Mucosa of stomach (tissue), 1 donor: ENCODE measurements at regions not wholly inside any gene's neighbourhood (a gene's known extent, or its start where the extent isn't known, plus 50 kb on each side); places are given as distances from the start of the nearest gene placed in this dataset.

Experiments
- H3K27me3 ChIP-seq: one replicate; pipeline ENCODE4 v1.7.0; 2013; ENCODE audit warnings: mild to moderate bottlenecking, low read length; ENCODE audit not compliant: control insufficient read depth, insufficient read depth
- H3K36me3 ChIP-seq: one replicate; pipeline ENCODE4 v1.7.0; 2013; ENCODE audit warnings: low read length; ENCODE audit not compliant: control insufficient read depth, insufficient read depth
- H3K4me1 ChIP-seq: one replicate; pipeline ENCODE4 v1.7.0; 2013; ENCODE audit warnings: mild to moderate bottlenecking, low read length; ENCODE audit not compliant: control insufficient read depth, insufficient read depth
- H3K4me3 ChIP-seq: one replicate; pipeline ENCODE4 v1.7.0; 2013; ENCODE audit warnings: low read length
- H3K9ac ChIP-seq: one replicate; pipeline ENCODE4 v1.7.0; 2013; ENCODE audit warnings: mild to moderate bottlenecking, low read length, moderate library complexity
- H3K9me3 ChIP-seq: one replicate; pipeline ENCODE4 v1.7.0; 2013; ENCODE audit warnings: mild to moderate bottlenecking, low read length, moderate library complexity; ENCODE audit not compliant: control insufficient read depth
- donor health status: Pancreatic carcinoma.

- Histone ChIP-seq H3K4me3 (no peak overlapping the region), H3K4me1 (peaks cover 6% of the 10 kb centered on the region), H3K9ac (no peak overlapping the region), H3K27me3 (no peaks in the 10 kb centered on the region), H3K36me3 (no peaks in the 10 kb centered on the region), H3K9me3 (no peaks in the 10 kb centered on the region)
Observed at GRCh38 chr3:182618085-182618732, 175.1 kb upstream of the ATP11B start.

- H3K4me1 ChIP-seq = peaks cover 6% of the 10 kb centered on the region
- no peak overlapping the region for H3K4me3 ChIP-seq
- H3K36me3 ChIP-seq = no peaks in the 10 kb centered on the region
- H3K9ac ChIP-seq = no peak overlapping the region
- H3K27me3 ChIP-seq = no peaks in the 10 kb centered on the region
- no peaks in the 10 kb centered on the region for H3K9me3 ChIP-seq
Observed at GRCh38 chr3:182618981-182619591, 174.2 kb upstream of the ATP11B start.

- no peak overlapping the region for H3K9ac ChIP-seq
- no peaks in the 10 kb centered on the region for H3K27me3 ChIP-seq
- no peak overlapping the region for H3K4me3 ChIP-seq
Observed at GRCh38 chr3:182620723-182621434, 172.4 kb upstream of the ATP11B start.

GRCh38 chr3:182621435-182622240 is 171.7 kb upstream of the ATP11B start:
- peaks cover 18% of the 10 kb centered on the region for H3K4me1 ChIP-seq
- H3K27me3 ChIP-seq = no peaks in the 10 kb centered on the region
- H3K36me3 ChIP-seq = no peaks in the 10 kb centered on the region
- H3K9ac ChIP-seq = no peak overlapping the region
- no peak overlapping the region for H3K4me3 ChIP-seq
- no peaks in the 10 kb centered on the region for H3K9me3 ChIP-seq

More at GRCh38 chr3:182620723-182621434, 172.4 kb upstream of the ATP11B start:
- Histone ChIP-seq H3K36me3 (no peaks in the 10 kb centered on the region), H3K9me3 (no peaks in the 10 kb centered on the region), H3K4me1 (peaks cover 12% of the 10 kb centered on the region)

- Histone ChIP-seq H3K9me3 (no peaks in the 10 kb centered on the region), H3K27me3 (no peaks in the 10 kb centered on the region), H3K36me3 (no peaks in the 10 kb centered on the region), H3K4me3 (no peak overlapping the region), H3K9ac (no peak overlapping the region), H3K4me1 (peaks cover 18% of the 10 kb centered on the region)
Observed at GRCh38 chr3:182622241-182622545, 171.1 kb upstream of the ATP11B start.

- H3K4me1 ChIP-seq = peaks cover 12% of the 10 kb centered on the region
- H3K36me3 ChIP-seq = no peaks in the 10 kb centered on the region
- no peaks in the 10 kb centered on the region for H3K9me3 ChIP-seq
- no peaks in the 10 kb centered on the region for H3K27me3 ChIP-seq
- H3K9ac ChIP-seq = no peak overlapping the region
- no peak overlapping the region for H3K4me3 ChIP-seq
Observed at GRCh38 chr3:182626484-182627467, 166.5 kb upstream of the ATP11B start.

- peaks cover 21% of the 10 kb centered on the region for H3K4me1 ChIP-seq
- H3K27me3 ChIP-seq = no peaks in the 10 kb centered on the region
- H3K4me3 ChIP-seq = no peak overlapping the region
- no peak overlapping the region for H3K9ac ChIP-seq
- H3K36me3 ChIP-seq = no peaks in the 10 kb centered on the region
- no peaks in the 10 kb centered on the region for H3K9me3 ChIP-seq
Observed at GRCh38 chr3:182628531-182628930, 164.8 kb upstream of the ATP11B start.

- Histone ChIP-seq H3K9me3 (no peaks in the 10 kb centered on the region), H3K36me3 (no peaks in the 10 kb centered on the region), H3K27me3 (no peaks in the 10 kb centered on the region), H3K9ac (no peak overlapping the region), H3K4me1 (peaks cover 21% of the 10 kb centered on the region), H3K4me3 (no peak overlapping the region)
Observed at GRCh38 chr3:182629521-182629920, 163.8 kb upstream of the ATP11B start.

GRCh38 chr3:182631183-182632076 is 161.9 kb upstream of the ATP11B start:
- H3K9ac ChIP-seq = no peak overlapping the region
- H3K4me3 ChIP-seq = no peak overlapping the region
- H3K27me3 ChIP-seq = no peaks in the 10 kb centered on the region
- H3K4me1 ChIP-seq = peaks cover 21% of the 10 kb centered on the region
- no peaks in the 10 kb centered on the region for H3K36me3 ChIP-seq
- no peaks in the 10 kb centered on the region for H3K9me3 ChIP-seq

- no peaks in the 10 kb centered on the region for H3K36me3 ChIP-seq
- H3K9me3 ChIP-seq = no peaks in the 10 kb centered on the region
- H3K4me3 ChIP-seq = no peak overlapping the region
- no peaks in the 10 kb centered on the region for H3K27me3 ChIP-seq
- H3K9ac ChIP-seq = no peak overlapping the region
- peaks cover 24% of the 10 kb centered on the region for H3K4me1 ChIP-seq
Observed at GRCh38 chr3:182632077-182632393, 161.3 kb upstream of the ATP11B start.
